ENCODE measurements at regions not wholly inside any gene's neighbourhood (a gene's known extent, or its start where the extent isn't known, plus 50 kb on each side); places are given as distances from the start of the nearest gene placed in this dataset.

DNA sequence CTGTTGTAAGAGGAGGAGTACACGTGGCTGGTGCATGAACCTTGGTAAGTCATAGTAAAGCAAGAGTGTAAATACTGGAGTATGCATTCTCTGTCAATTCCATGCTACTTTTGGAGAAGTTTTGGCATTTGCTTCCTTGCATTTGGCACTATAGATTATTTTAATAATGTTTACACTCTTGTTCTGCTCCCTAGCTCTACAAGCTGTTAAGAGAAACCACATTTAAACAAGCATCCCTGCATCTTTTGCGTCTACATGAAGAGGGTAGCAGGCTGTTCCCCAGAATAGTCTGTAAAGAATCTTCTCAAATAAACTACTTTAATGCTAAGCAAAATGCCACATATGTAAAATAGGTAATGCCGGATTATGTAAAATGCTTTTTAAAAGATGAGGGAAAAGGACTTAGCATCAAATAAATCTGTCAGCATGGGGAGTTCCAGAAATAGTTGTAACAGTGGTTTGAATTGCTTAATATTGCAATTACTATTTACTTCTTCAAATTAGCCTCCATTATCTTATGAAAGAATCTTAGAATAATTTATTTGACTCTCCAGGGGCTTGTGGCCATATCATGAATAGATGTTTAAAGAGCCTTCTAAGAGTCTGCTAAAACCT, 2127.3 kb upstream of the WWC1 start:
- TF ChIP-seq, protein P1, sequence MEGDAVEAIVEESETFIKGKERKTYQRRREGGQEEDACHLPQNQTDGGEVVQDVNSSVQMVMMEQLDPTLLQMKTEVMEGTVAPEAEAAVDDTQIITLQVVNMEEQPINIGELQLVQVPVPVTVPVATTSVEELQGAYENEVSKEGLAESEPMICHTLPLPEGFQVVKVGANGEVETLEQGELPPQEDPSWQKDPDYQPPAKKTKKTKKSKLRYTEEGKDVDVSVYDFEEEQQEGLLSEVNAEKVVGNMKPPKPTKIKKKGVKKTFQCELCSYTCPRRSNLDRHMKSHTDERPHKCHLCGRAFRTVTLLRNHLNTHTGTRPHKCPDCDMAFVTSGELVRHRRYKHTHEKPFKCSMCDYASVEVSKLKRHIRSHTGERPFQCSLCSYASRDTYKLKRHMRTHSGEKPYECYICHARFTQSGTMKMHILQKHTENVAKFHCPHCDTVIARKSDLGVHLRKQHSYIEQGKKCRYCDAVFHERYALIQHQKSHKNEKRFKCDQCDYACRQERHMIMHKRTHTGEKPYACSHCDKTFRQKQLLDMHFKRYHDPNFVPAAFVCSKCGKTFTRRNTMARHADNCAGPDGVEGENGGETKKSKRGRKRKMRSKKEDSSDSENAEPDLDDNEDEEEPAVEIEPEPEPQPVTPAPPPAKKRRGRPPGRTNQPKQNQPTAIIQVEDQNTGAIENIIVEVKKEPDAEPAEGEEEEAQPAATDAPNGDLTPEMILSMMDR (IDR thresholded peaks at IDR 0.05; ENCODE audit: low read depth, low read length): no peak
- no peak for TF ChIP-seq POLR2A (IDR thresholded peaks at IDR 0.05; ENCODE audit: extremely low read depth, insufficient read length)

Measured in NB4 (cell line).